ENCODE measurements at regions not wholly inside any gene's neighbourhood (a gene's known extent, or its start where the extent isn't known, plus 50 kb on each side); places are given as distances from the start of the nearest gene placed in this dataset.

GRCh38 chr20:16922834-16923233, 174.7 kb downstream of the OTOR start:
- ChIA-PET CTCF (no interaction called here), POLR2A (ENCODE audit: low non-redundant PET) (no interaction called here)
- H3K36me3 ChIP-seq (ENCODE audit: insufficient read depth, low read length, poor library complexity, severe bottlenecking) = no peaks in the 10 kb centered on the region
- BruUV-seq (replicated peaks) = no TSS peak
- H3K27me3 ChIP-seq (replicated peaks; ENCODE audit: insufficient read depth, low read depth, low read length, poor library complexity) = no peaks in the 10 kb centered on the region
- TF ChIP-seq EZH2 (IDR thresholded peaks at IDR 0.05; ENCODE audit: borderline replicate concordance, low read depth, low read length, poor library complexity, severe bottlenecking) (no peak), CTCF (conservative IDR thresholded peaks at IDR 0.05; ENCODE audit: low read depth, low read length) (no peak)
- intact Hi-C loops (cut with micrococcal nuclease; ENCODE audit: unreplicated experiment) = no loop called here
- peak overlapping the region; percentile 79 for H3K27ac ChIP-seq (ENCODE audit: low read depth, low read length, poor library complexity, severe bottlenecking)
- peak; percentile 91 for DNase-seq (ENCODE audit: low spot score)
- H3K4me3 ChIP-seq (ENCODE audit: low read depth, low read length, poor library complexity, severe bottlenecking) = no peak overlapping the region
- no peaks in the 10 kb centered on the region for H3K9me3 ChIP-seq (ENCODE audit: low read depth, low read length, poor library complexity, severe bottlenecking)
- H3K4me1 ChIP-seq (ENCODE audit: insufficient read depth, low read length, poor library complexity, severe bottlenecking) = peaks cover 16% of the 10 kb centered on the region

- ChIA-PET POLR2A (ENCODE audit: low non-redundant PET) (no interaction called here), CTCF (no interaction called here)
- no peak for DNase-seq (ENCODE audit: low spot score)
- Histone ChIP-seq H3K9me3 (ENCODE audit: low read depth, low read length, poor library complexity, severe bottlenecking) (no peaks in the 10 kb centered on the region), H3K36me3 (ENCODE audit: insufficient read depth, low read length, poor library complexity, severe bottlenecking) (no peaks in the 10 kb centered on the region), H3K4me3 (ENCODE audit: low read depth, low read length, poor library complexity, severe bottlenecking) (no peak overlapping the region), H3K27ac (ENCODE audit: low read depth, low read length, poor library complexity, severe bottlenecking) (peak overlapping the region; percentile 58), H3K27me3 (replicated peaks; ENCODE audit: insufficient read depth, low read depth, low read length, poor library complexity) (no peaks in the 10 kb centered on the region), H3K4me1 (ENCODE audit: insufficient read depth, low read length, poor library complexity, severe bottlenecking) (peaks cover 16% of the 10 kb centered on the region)
- BruUV-seq (replicated peaks) = no TSS peak
- TF ChIP-seq EZH2 (IDR thresholded peaks at IDR 0.05; ENCODE audit: borderline replicate concordance, low read depth, low read length, poor library complexity, severe bottlenecking) (no peak), CTCF (conservative IDR thresholded peaks at IDR 0.05; ENCODE audit: low read depth, low read length) (no peak)
- intact Hi-C loops (cut with micrococcal nuclease; ENCODE audit: unreplicated experiment) = loop anchor here (1.0 kb wide), 1 partner anchor 241 kb away; no protein-coding TSS in a partner anchor
Measured at GRCh38 chr20:16926626-16927430, 178.7 kb downstream of the OTOR start.

DNA sequence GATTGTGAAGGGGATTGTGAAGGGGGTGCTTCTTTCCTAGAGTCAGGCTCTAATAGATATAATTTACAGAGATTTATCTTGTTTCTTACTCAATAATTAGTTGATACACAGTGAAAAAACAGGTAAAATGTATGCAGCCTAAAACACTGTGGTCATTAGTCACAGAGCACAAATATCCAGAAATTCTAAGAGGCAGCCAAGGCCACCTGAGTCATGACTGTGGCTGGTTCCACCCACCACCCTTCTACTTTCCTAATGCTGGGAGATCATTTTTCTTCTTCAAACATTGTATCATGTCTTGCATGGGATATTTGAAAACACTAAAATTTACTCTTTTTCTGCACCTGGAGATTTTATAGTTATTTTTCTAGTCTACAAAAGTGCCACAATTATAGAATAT, 181.6 kb downstream of the OTOR start:
- no TSS peak for BruUV-seq (replicated peaks)
- no peak for DNase-seq (ENCODE audit: low spot score)
- POLR2A ChIA-PET (ENCODE audit: low non-redundant PET) = no interaction called here
- H3K4me1 ChIP-seq (ENCODE audit: insufficient read depth, low read length, poor library complexity, severe bottlenecking) = no peaks in the 10 kb centered on the region
- intact Hi-C loops (cut with micrococcal nuclease; ENCODE audit: unreplicated experiment) = no loop called here
- H3K9me3 ChIP-seq (ENCODE audit: low read depth, low read length, poor library complexity, severe bottlenecking) = no peaks in the 10 kb centered on the region
- no peaks in the 10 kb centered on the region for H3K27me3 ChIP-seq (replicated peaks; ENCODE audit: insufficient read depth, low read depth, low read length, poor library complexity)
- no peaks in the 10 kb centered on the region for H3K36me3 ChIP-seq (ENCODE audit: insufficient read depth, low read length, poor library complexity, severe bottlenecking)
- H3K4me3 ChIP-seq (ENCODE audit: low read depth, low read length, poor library complexity, severe bottlenecking) = no peak overlapping the region
- CTCF ChIA-PET = no interaction called here
- H3K27ac ChIP-seq (ENCODE audit: low read depth, low read length, poor library complexity, severe bottlenecking) = no peak overlapping the region
- TF ChIP-seq EZH2 (IDR thresholded peaks at IDR 0.05; ENCODE audit: borderline replicate concordance, low read depth, low read length, poor library complexity, severe bottlenecking) (no peak), CTCF (conservative IDR thresholded peaks at IDR 0.05; ENCODE audit: low read depth, low read length) (no peak)
